Chondrocyte (in vitro differentiated cells): ENCODE measurements at regions not wholly inside any gene's neighbourhood (a gene's known extent, or its start where the extent isn't known, plus 50 kb on each side); places are given as distances from the start of the nearest gene placed in this dataset.

Experiments
- DNase-seq: peaks from one replicate; pipeline ENCODE4 v3.0.0; 2021; ENCODE audit warnings: mixed read lengths, low spot score
- H3K27ac Mint-ChIP-seq: one replicate; pipeline ENCODE4 v1.8.0; 2021; ENCODE audit warnings: mild to moderate bottlenecking, moderate library complexity, mixed read lengths; ENCODE audit not compliant: unreplicated experiment
- H3K27me3 Mint-ChIP-seq: 2 replicates; pipeline ENCODE4 v1.8.0; 2021; ENCODE audit warnings: low read depth, mixed read lengths
- H3K36me3 Mint-ChIP-seq: 2 replicates; pipeline ENCODE4 v1.8.0; 2021; ENCODE audit warnings: low read depth, mixed read lengths
- H3K4me1 Mint-ChIP-seq: 2 replicates; pipeline ENCODE4 v1.8.0; 2021; ENCODE audit warnings: low read depth, mild to moderate bottlenecking, mixed read lengths
- H3K4me3 Mint-ChIP-seq: one replicate; pipeline ENCODE4 v1.8.0; 2021; ENCODE audit warnings: mild to moderate bottlenecking, moderate library complexity, mixed read lengths; ENCODE audit not compliant: unreplicated experiment
- H3K9me3 Mint-ChIP-seq: 2 replicates; pipeline ENCODE4 v1.8.0; 2021; ENCODE audit warnings: low read depth, mixed read lengths
- TF ChIP-seq, protein P1 (sequence below): fragments of 200-600 bp; sonication (generic); IDR thresholded peaks from 2 replicates; pipeline ENCODE4 v1.5.0; 2021; ENCODE audit warnings: antibody characterized with exemption, mild to moderate bottlenecking, moderate library complexity

DNA sequence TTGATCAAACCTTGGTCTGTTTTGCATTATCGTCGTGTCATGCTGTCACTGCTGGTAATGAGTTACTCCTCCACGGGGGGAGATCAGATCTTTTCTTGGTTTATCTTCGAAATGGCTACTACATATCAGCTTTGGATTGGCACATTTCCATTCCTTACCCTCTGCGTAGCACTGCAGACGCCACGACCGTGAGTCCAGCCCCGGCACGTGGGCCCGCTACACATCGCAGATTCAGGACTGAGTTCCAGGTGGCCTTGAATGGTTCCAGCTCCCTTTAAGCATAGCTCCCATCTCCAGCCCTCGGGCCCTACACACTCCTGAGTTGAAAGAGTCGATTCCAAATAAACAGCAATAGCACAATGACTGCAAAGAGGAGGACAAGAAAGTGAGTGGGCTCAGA is 238.6 kb upstream of the PFKP start:
- Mint-ChIP-seq H3K27ac (no peak overlapping the region), H3K9me3 (peaks cover 9% of the 10 kb centered on the region), H3K36me3 (no peaks in the 10 kb centered on the region), H3K27me3 (peaks cover 3% of the 10 kb centered on the region), H3K4me3 (no peak overlapping the region), H3K4me1 (no peaks in the 10 kb centered on the region)
- no peak for DNase-seq
- TF ChIP-seq, protein P1, sequence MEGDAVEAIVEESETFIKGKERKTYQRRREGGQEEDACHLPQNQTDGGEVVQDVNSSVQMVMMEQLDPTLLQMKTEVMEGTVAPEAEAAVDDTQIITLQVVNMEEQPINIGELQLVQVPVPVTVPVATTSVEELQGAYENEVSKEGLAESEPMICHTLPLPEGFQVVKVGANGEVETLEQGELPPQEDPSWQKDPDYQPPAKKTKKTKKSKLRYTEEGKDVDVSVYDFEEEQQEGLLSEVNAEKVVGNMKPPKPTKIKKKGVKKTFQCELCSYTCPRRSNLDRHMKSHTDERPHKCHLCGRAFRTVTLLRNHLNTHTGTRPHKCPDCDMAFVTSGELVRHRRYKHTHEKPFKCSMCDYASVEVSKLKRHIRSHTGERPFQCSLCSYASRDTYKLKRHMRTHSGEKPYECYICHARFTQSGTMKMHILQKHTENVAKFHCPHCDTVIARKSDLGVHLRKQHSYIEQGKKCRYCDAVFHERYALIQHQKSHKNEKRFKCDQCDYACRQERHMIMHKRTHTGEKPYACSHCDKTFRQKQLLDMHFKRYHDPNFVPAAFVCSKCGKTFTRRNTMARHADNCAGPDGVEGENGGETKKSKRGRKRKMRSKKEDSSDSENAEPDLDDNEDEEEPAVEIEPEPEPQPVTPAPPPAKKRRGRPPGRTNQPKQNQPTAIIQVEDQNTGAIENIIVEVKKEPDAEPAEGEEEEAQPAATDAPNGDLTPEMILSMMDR, result no peak

DNA sequence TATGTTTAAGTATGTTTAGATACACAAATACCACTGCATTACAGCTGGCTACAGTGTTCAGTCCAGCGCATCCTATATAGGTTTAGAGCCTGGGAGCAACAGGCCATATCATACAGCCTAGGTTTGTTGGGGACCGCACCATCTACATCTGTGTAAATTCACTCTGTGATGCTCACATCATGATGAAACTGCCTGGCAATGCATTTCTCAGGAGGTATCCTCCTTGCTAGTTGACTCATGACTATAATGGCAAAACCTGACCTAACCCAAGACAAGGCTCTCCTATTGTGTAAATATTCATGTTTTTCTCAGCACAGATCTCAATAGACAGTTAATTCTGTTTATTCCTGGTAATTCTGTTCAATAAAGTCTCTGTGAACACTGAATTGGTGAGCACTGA is 240.7 kb upstream of the PFKP start:
- H3K27me3 Mint-ChIP-seq, result peaks cover 5% of the 10 kb centered on the region
- no peak for DNase-seq
- H3K9me3 Mint-ChIP-seq, result peaks cover 9% of the 10 kb centered on the region
- no peak overlapping the region for H3K27ac Mint-ChIP-seq
- no peaks in the 10 kb centered on the region for H3K4me1 Mint-ChIP-seq
- no peaks in the 10 kb centered on the region for H3K36me3 Mint-ChIP-seq
- no peak overlapping the region for H3K4me3 Mint-ChIP-seq
- TF ChIP-seq, protein P1, result no peak

DNA sequence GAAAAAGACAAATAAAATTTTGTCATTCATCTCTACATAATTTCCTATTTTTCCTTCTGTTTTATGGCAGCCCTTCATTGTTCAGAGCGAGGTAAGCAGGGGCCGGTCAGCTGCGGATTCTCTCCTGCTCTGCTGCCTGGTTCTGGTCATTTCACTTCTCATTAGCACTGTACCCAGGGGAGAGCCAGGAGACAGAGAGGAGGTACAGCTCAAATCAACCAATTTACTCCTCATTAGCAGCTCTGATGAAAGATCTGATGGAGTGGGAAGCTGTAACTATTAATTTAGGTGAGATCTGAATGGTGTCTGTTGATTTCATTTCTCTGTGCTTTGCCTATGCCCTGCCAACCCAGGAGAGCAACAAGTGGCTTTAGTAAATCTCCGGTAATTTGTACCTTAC is 241.5 kb upstream of the PFKP start:
- no peak for DNase-seq
- H3K9me3 Mint-ChIP-seq, result peaks cover 9% of the 10 kb centered on the region
- no peaks in the 10 kb centered on the region for H3K36me3 Mint-ChIP-seq
- H3K27me3 Mint-ChIP-seq, result peaks cover 3% of the 10 kb centered on the region
- no peaks in the 10 kb centered on the region for H3K4me1 Mint-ChIP-seq
- H3K27ac Mint-ChIP-seq, result no peak overlapping the region
- no peak overlapping the region for H3K4me3 Mint-ChIP-seq
- TF ChIP-seq, protein P1, result no peak

DNA sequence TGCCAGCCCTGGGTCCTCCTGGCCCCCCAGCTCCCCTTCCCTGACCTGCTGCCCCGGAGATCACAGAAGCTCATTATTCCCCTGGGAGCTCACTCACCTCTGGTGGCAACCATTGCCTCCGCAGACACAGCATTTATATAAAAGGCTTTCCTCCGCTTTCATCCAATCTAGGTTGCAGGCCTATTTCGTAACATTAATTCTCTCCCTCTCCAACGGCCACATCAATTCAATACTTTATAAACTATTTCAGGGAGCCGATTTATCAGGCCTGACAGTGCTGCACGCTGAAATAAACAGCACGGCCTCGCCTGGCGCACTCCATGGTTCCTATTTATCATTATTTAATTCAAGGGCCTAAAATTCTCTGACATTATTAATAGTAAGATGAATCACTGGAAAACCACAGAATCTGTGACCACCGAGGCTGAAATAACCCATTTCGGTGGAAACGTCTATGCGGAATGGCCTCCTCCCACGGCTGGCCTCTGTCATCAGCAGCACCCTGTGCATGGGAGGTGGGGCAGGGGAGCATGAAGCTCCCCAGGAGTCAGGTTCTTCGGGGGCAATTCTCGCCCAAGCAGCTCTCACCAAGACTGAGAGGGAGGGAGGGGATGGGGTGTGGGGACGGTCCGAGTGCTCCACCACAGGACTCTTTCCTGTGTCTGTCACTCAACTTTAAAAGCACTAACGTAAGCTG is 249.3 kb upstream of the PFKP start:
- Mint-ChIP-seq H3K9me3 (no peaks in the 10 kb centered on the region), H3K36me3 (no peaks in the 10 kb centered on the region), H3K4me3 (no peak overlapping the region), H3K27ac (no peak overlapping the region), H3K4me1 (no peaks in the 10 kb centered on the region), H3K27me3 (peaks cover 14% of the 10 kb centered on the region)
- TF ChIP-seq, protein P1, result no peak
- no peak for DNase-seq

DNA sequence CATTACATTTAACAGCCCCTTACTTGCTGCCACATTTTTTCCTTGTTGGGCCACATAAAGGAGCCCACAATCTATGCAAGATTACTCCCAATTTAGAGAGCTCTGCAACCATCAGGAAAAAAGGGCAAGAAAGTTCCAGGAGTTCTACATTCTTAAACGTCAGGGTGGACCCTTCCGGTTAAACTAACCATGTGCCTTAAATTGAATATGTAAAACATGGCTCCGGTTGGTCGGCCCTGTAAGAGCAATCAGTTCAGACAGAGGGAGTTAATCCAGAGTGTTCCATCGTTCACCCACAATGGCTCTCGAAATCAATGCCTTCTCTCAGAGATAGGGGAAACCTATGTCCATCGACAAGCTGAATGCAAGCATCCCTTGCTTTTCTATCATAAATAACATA is 253.7 kb upstream of the PFKP start:
- peaks cover 2% of the 10 kb centered on the region for H3K9me3 Mint-ChIP-seq
- no peak for DNase-seq
- no peak overlapping the region for H3K4me3 Mint-ChIP-seq
- no peak overlapping the region for H3K27ac Mint-ChIP-seq
- H3K4me1 Mint-ChIP-seq, result peaks cover 5% of the 10 kb centered on the region
- peaks cover 2% of the 10 kb centered on the region for H3K36me3 Mint-ChIP-seq
- H3K27me3 Mint-ChIP-seq, result peaks cover 23% of the 10 kb centered on the region
- TF ChIP-seq, protein P1, result no peak
